ENCODE measurements at regions not wholly inside any gene's neighbourhood (a gene's known extent, or its start where the extent isn't known, plus 50 kb on each side); places are given as distances from the start of the nearest gene placed in this dataset.

- DNase-seq (ENCODE audit: low read depth), result no peak
- Histone ChIP-seq H3K4me3 (ENCODE audit: low read depth, low read length) (no peak overlapping the region), H3K36me3 (ENCODE audit: control insufficient read depth, insufficient read depth, low read length) (no peaks in the 10 kb centered on the region), H3K27me3 (ENCODE audit: control insufficient read depth, insufficient read depth, low read length) (no peaks in the 10 kb centered on the region)
- TF ChIP-seq CTCF (IDR thresholded peaks at IDR 0.05; ENCODE audit: insufficient read depth, low read length, poor library complexity, severe bottlenecking), result no peak
Measured at GRCh38 chrX:15165832-15166231, 104.1 kb downstream of the ASB9 start.

- Histone ChIP-seq H3K36me3 (ENCODE audit: control insufficient read depth, insufficient read depth, low read length) (no peaks in the 10 kb centered on the region), H3K27me3 (ENCODE audit: control insufficient read depth, insufficient read depth, low read length) (no peaks in the 10 kb centered on the region), H3K4me3 (ENCODE audit: low read depth, low read length) (no peak overlapping the region)
- no peak for TF ChIP-seq CTCF (IDR thresholded peaks at IDR 0.05; ENCODE audit: insufficient read depth, low read length, poor library complexity, severe bottlenecking)
- no peak for DNase-seq (ENCODE audit: low read depth)
Measured at GRCh38 chrX:15163131-15163530, 106.8 kb downstream of the ASB9 start.

GRCh38 chrX:15160558-15161095 lies 109.3 kb downstream of the ASB9 start:
- no peak for DNase-seq (ENCODE audit: low read depth)
- H3K36me3 ChIP-seq (ENCODE audit: control insufficient read depth, insufficient read depth, low read length), result no peaks in the 10 kb centered on the region
- no peak for TF ChIP-seq CTCF (IDR thresholded peaks at IDR 0.05; ENCODE audit: insufficient read depth, low read length, poor library complexity, severe bottlenecking)
- no peak overlapping the region for H3K4me3 ChIP-seq (ENCODE audit: low read depth, low read length)
- no peaks in the 10 kb centered on the region for H3K27me3 ChIP-seq (ENCODE audit: control insufficient read depth, insufficient read depth, low read length)

GRCh38 chrX:15158736-15159406 lies 111.0 kb downstream of the ASB9 start:
- Histone ChIP-seq H3K36me3 (ENCODE audit: control insufficient read depth, insufficient read depth, low read length) (no peaks in the 10 kb centered on the region), H3K27me3 (ENCODE audit: control insufficient read depth, insufficient read depth, low read length) (no peaks in the 10 kb centered on the region), H3K4me3 (ENCODE audit: low read depth, low read length) (no peak overlapping the region)
- TF ChIP-seq CTCF (IDR thresholded peaks at IDR 0.05; ENCODE audit: insufficient read depth, low read length, poor library complexity, severe bottlenecking), result no peak
- DNase-seq (ENCODE audit: low read depth), result no peak

GRCh38 chrX:15158350-15158735 lies 111.5 kb downstream of the ASB9 start:
- no peak for TF ChIP-seq CTCF (IDR thresholded peaks at IDR 0.05; ENCODE audit: insufficient read depth, low read length, poor library complexity, severe bottlenecking)
- no peak overlapping the region for H3K4me3 ChIP-seq (ENCODE audit: low read depth, low read length)
- DNase-seq (ENCODE audit: low read depth), result no peak
- no peaks in the 10 kb centered on the region for H3K27me3 ChIP-seq (ENCODE audit: control insufficient read depth, insufficient read depth, low read length)
- no peaks in the 10 kb centered on the region for H3K36me3 ChIP-seq (ENCODE audit: control insufficient read depth, insufficient read depth, low read length)

GRCh38 chrX:15157624-15158023 lies 112.3 kb downstream of the ASB9 start:
- DNase-seq (ENCODE audit: low read depth), result no peak
- H3K36me3 ChIP-seq (ENCODE audit: control insufficient read depth, insufficient read depth, low read length), result no peaks in the 10 kb centered on the region
- no peak overlapping the region for H3K4me3 ChIP-seq (ENCODE audit: low read depth, low read length)
- TF ChIP-seq CTCF (IDR thresholded peaks at IDR 0.05; ENCODE audit: insufficient read depth, low read length, poor library complexity, severe bottlenecking), result no peak
- H3K27me3 ChIP-seq (ENCODE audit: control insufficient read depth, insufficient read depth, low read length), result no peaks in the 10 kb centered on the region
